WTC11 (cell line): ENCODE measurements at regions not wholly inside any gene's neighbourhood (a gene's known extent, or its start where the extent isn't known, plus 50 kb on each side); places are given as distances from the start of the nearest gene placed in this dataset.

Experiments
- GABPB1 ChIP-seq: sonication (generic); formaldehyde crosslinking; IDR thresholded peaks from 2 replicates; pipeline ENCODE4 v1.8.1; 2023; ENCODE audit warnings: mild to moderate bottlenecking, missing genetic modification reagents
- JUN ChIP-seq: sonication (generic); formaldehyde crosslinking; IDR thresholded peaks from 2 replicates; pipeline ENCODE4 v1.8.0; 2023; ENCODE audit warnings: mild to moderate bottlenecking, missing genetic modification reagents
- NR1H2 ChIP-seq: sonication (generic); formaldehyde crosslinking; IDR thresholded peaks from 2 replicates; pipeline ENCODE4 v1.9.0; 2021; ENCODE audit warnings: mild to moderate bottlenecking, moderate library complexity, missing genetic modification reagents
- TCF7 ChIP-seq: sonication (generic); formaldehyde crosslinking; IDR thresholded peaks from 2 replicates; pipeline ENCODE4 v1.8.0; 2022; ENCODE audit warnings: mild to moderate bottlenecking, low read depth, missing genetic modification reagents, moderate library complexity
- TEAD4 ChIP-seq: sonication (generic); formaldehyde crosslinking; IDR thresholded peaks from 2 replicates; pipeline ENCODE4 v1.8.0; 2022; ENCODE audit warnings: mild to moderate bottlenecking, missing genetic modification reagents
- TP53 ChIP-seq: sonication (generic); formaldehyde crosslinking; IDR thresholded peaks from 2 replicates; pipeline ENCODE4 v1.8.1; 2023; ENCODE audit warnings: mild to moderate bottlenecking, missing genetic modification reagents
- ZNF263 ChIP-seq: sonication (generic); formaldehyde crosslinking; IDR thresholded peaks from 2 replicates; pipeline ENCODE4 v1.8.1; 2022; ENCODE audit warnings: low read depth, mild to moderate bottlenecking, moderate library complexity, missing genetic modification reagents
- TF ChIP-seq, protein P1 (sequence below): fragments of 200-600 bp; IDR thresholded peaks from 2 replicates; pipeline ENCODE4 v1.8.0; 2022; ENCODE audit warnings: antibody characterized with exemption
- TF ChIP-seq, protein P2 (sequence below): sonication (generic); formaldehyde crosslinking; IDR thresholded peaks from 2 replicates; pipeline ENCODE4 v1.8.0; 2023; ENCODE audit warnings: mild to moderate bottlenecking, missing genetic modification reagents
- TF ChIP-seq, protein P3 (sequence below): sonication (generic); formaldehyde crosslinking; IDR thresholded peaks from 2 replicates; pipeline ENCODE4 v1.8.0; 2022; ENCODE audit warnings: mild to moderate bottlenecking, missing genetic modification reagents
- TF ChIP-seq, protein P4 (sequence below): sonication (generic); formaldehyde crosslinking; IDR thresholded peaks from 2 replicates; pipeline ENCODE4 v1.8.1; 2022; ENCODE audit warnings: mild to moderate bottlenecking, moderate library complexity, missing genetic modification reagents
- TF ChIP-seq, protein P5 (sequence below): sonication (generic); formaldehyde crosslinking; IDR thresholded peaks from 2 replicates; pipeline ENCODE4 v1.8.1; 2022; ENCODE audit warnings: mild to moderate bottlenecking, missing genetic modification reagents, moderate library complexity, borderline replicate concordance
- TF ChIP-seq, protein P6 (sequence below): sonication (generic); formaldehyde crosslinking; IDR thresholded peaks from 2 replicates; pipeline ENCODE4 v1.8.1; 2023; ENCODE audit warnings: mild to moderate bottlenecking, missing genetic modification reagents, moderate library complexity

DNA sequence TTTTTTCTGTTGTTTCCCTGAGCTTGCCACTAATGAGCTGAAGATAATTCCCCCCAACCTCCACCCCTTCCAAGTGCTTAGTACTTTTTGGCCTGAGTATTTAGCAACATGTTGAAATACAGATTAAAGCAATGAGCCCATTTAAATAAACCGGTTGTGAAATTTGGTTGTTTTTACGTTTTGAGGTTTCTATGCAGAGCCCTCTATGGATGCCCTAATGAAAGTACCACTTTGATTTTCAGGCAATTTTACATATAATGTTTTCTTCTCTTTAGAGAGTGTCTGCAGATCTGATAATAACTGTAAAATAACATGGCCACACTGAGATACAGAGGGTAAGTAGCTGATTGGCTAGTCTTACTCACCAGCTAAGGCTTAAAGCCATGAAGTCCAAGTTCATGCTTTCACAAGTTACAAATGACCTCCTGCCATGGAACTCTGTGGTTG, 139.4 kb upstream of the SLC7A14 start:
- TF ChIP-seq, protein P1, sequence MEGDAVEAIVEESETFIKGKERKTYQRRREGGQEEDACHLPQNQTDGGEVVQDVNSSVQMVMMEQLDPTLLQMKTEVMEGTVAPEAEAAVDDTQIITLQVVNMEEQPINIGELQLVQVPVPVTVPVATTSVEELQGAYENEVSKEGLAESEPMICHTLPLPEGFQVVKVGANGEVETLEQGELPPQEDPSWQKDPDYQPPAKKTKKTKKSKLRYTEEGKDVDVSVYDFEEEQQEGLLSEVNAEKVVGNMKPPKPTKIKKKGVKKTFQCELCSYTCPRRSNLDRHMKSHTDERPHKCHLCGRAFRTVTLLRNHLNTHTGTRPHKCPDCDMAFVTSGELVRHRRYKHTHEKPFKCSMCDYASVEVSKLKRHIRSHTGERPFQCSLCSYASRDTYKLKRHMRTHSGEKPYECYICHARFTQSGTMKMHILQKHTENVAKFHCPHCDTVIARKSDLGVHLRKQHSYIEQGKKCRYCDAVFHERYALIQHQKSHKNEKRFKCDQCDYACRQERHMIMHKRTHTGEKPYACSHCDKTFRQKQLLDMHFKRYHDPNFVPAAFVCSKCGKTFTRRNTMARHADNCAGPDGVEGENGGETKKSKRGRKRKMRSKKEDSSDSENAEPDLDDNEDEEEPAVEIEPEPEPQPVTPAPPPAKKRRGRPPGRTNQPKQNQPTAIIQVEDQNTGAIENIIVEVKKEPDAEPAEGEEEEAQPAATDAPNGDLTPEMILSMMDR: no peak
- TF ChIP-seq, protein P2, sequence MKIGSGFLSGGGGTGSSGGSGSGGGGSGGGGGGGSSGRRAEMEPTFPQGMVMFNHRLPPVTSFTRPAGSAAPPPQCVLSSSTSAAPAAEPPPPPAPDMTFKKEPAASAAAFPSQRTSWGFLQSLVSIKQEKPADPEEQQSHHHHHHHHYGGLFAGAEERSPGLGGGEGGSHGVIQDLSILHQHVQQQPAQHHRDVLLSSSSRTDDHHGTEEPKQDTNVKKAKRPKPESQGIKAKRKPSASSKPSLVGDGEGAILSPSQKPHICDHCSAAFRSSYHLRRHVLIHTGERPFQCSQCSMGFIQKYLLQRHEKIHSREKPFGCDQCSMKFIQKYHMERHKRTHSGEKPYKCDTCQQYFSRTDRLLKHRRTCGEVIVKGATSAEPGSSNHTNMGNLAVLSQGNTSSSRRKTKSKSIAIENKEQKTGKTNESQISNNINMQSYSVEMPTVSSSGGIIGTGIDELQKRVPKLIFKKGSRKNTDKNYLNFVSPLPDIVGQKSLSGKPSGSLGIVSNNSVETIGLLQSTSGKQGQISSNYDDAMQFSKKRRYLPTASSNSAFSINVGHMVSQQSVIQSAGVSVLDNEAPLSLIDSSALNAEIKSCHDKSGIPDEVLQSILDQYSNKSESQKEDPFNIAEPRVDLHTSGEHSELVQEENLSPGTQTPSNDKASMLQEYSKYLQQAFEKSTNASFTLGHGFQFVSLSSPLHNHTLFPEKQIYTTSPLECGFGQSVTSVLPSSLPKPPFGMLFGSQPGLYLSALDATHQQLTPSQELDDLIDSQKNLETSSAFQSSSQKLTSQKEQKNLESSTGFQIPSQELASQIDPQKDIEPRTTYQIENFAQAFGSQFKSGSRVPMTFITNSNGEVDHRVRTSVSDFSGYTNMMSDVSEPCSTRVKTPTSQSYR (CRISPR knock-in tag): no peak
- TF ChIP-seq, protein P3, sequence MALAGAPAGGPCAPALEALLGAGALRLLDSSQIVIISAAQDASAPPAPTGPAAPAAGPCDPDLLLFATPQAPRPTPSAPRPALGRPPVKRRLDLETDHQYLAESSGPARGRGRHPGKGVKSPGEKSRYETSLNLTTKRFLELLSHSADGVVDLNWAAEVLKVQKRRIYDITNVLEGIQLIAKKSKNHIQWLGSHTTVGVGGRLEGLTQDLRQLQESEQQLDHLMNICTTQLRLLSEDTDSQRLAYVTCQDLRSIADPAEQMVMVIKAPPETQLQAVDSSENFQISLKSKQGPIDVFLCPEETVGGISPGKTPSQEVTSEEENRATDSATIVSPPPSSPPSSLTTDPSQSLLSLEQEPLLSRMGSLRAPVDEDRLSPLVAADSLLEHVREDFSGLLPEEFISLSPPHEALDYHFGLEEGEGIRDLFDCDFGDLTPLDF (CRISPR knock-in tag): no peak
- TF ChIP-seq GABPB1 (CRISPR knock-in tag) (no peak), NR1H2 (CRISPR knock-in tag) (no peak), TCF7 (CRISPR knock-in tag) (no peak), JUN (CRISPR knock-in tag) (no peak), ZNF263 (CRISPR knock-in tag) (no peak), TEAD4 (CRISPR knock-in tag) (no peak), TP53 (CRISPR knock-in tag) (no peak)
- TF ChIP-seq, protein P4, sequence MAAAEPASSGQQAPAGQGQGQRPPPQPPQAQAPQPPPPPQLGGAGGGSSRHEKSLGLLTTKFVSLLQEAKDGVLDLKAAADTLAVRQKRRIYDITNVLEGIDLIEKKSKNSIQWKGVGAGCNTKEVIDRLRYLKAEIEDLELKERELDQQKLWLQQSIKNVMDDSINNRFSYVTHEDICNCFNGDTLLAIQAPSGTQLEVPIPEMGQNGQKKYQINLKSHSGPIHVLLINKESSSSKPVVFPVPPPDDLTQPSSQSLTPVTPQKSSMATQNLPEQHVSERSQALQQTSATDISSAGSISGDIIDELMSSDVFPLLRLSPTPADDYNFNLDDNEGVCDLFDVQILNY: no peak
- TF ChIP-seq, protein P5, sequence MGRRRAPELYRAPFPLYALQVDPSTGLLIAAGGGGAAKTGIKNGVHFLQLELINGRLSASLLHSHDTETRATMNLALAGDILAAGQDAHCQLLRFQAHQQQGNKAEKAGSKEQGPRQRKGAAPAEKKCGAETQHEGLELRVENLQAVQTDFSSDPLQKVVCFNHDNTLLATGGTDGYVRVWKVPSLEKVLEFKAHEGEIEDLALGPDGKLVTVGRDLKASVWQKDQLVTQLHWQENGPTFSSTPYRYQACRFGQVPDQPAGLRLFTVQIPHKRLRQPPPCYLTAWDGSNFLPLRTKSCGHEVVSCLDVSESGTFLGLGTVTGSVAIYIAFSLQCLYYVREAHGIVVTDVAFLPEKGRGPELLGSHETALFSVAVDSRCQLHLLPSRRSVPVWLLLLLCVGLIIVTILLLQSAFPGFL (CRISPR knock-in tag): no peak
- TF ChIP-seq, protein P6, sequence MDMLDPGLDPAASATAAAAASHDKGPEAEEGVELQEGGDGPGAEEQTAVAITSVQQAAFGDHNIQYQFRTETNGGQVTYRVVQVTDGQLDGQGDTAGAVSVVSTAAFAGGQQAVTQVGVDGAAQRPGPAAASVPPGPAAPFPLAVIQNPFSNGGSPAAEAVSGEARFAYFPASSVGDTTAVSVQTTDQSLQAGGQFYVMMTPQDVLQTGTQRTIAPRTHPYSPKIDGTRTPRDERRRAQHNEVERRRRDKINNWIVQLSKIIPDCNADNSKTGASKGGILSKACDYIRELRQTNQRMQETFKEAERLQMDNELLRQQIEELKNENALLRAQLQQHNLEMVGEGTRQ: no peak
